Mononuclear cell (primary cell): ENCODE measurements at regions not wholly inside any gene's neighbourhood (a gene's known extent, or its start where the extent isn't known, plus 50 kb on each side); places are given as distances from the start of the nearest gene placed in this dataset.

Source experiments
- H3K27me3 ChIP-seq: 2 replicates; pipeline ENCODE4 v1.6.0; 2011; ENCODE audit warnings: low read length, control low read depth; ENCODE audit not compliant: insufficient read depth
- H3K4me1 ChIP-seq: 2 replicates; pipeline ENCODE4 v1.5.1; 2011; ENCODE audit warnings: mild to moderate bottlenecking, low read length, control low read depth; ENCODE audit not compliant: insufficient read depth
- H3K4me3 ChIP-seq: 2 replicates; pipeline ENCODE4 v1.5.1; 2011; ENCODE audit warnings: mild to moderate bottlenecking, low read length, moderate library complexity
- H3K9me3 ChIP-seq: 2 replicates; pipeline ENCODE4 v1.5.1; 2011; ENCODE audit warnings: low read depth, mild to moderate bottlenecking, control low read depth, low read length

DNA sequence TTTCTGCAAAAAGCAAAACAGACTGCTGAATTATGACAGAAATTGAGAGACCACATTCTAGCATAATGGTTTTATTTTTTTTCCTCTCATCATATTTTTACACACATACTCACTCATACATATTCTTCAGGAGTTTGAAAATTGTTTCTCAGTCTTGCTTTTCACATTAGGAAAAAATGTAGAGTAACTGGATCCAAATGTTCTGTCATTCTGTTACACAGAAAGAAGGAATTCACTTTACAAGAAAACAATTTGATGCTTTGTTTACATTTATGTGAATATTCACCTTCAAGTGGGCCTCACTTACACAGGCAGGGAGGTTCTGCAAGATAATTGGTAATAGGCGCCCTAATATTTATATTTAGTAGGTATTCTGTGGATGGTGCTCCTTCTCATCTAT, 82.0 kb downstream of the ARL4A start:
- Histone ChIP-seq H3K4me1 (no peaks in the 10 kb centered on the region), H3K9me3 (no peaks in the 10 kb centered on the region), H3K27me3 (no peaks in the 10 kb centered on the region), H3K4me3 (no peak overlapping the region)

DNA sequence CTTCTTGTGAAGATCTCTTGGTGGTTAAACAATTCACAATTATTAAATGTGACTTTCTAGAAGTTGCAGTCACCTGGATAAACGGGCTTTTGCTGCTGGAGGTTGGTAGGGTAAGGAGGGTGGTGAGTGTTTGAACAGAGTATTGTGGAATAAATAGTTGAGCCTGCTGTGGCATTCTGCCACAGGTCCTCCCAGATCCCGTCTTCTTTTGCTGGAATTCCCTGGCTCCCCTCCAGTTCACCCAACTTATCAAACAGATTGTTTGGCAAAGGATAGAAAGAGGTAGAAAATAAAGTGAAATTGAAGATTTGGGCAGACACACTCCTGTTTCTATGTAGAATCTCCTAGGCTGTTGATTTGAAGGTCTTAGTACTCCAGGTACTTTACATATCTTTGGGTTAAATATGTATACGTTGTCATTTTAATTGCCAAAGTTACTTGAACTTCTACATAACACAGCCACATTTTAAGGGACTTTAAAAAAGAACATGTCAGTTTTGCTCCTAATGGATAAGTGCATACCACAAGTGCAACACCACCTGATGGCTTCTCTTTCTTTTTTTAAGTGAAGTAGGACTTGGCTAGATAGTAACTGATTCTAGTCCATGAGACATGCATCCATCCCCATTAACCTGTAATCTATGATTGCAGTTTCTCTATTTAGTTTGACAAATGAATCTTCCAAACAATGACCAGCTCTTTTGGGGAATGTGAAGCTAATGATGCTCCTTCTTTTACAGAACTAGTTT, 83.0 kb downstream of the ARL4A start:
- H3K4me3 ChIP-seq: no peak overlapping the region
- no peaks in the 10 kb centered on the region for H3K27me3 ChIP-seq
- no peaks in the 10 kb centered on the region for H3K9me3 ChIP-seq
- H3K4me1 ChIP-seq: no peaks in the 10 kb centered on the region

- H3K9me3 ChIP-seq: no peaks in the 10 kb centered on the region
- no peaks in the 10 kb centered on the region for H3K27me3 ChIP-seq
- H3K4me3 ChIP-seq: no peak overlapping the region
- H3K4me1 ChIP-seq: no peaks in the 10 kb centered on the region
Measured at GRCh38 chr7:12771378-12771877, 84.0 kb downstream of the ARL4A start.

DNA sequence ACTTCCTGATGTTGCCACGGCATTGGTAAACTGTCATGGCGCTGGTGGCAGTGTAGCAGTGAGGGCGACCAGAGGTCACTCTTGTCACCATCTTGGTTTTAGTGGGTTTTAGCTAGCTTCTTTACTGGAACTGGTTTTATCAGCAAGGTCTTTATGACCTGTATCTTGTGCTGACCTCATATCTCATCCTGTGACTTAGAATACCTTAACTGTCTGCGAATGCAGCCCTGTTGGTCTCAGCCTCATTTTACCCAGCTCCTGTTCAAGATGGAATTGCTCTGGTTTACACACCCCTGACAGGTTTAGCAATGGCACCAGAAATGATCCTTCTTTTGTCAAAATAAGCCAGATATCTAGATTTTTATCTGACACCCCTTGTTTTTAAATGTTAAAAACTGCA, 85.3 kb downstream of the ARL4A start:
- Histone ChIP-seq H3K27me3 (no peaks in the 10 kb centered on the region), H3K4me3 (no peak overlapping the region), H3K9me3 (no peaks in the 10 kb centered on the region), H3K4me1 (no peaks in the 10 kb centered on the region)

- no peak overlapping the region for H3K4me3 ChIP-seq
- H3K27me3 ChIP-seq: no peaks in the 10 kb centered on the region
Measured at GRCh38 chr7:12777257-12777656, 89.8 kb downstream of the ARL4A start.

GRCh38 chr7:12779947-12780346, 92.5 kb downstream of the ARL4A start:
- Histone ChIP-seq H3K4me3 (no peak overlapping the region), H3K9me3 (no peaks in the 10 kb centered on the region), H3K27me3 (no peaks in the 10 kb centered on the region), H3K4me1 (no peaks in the 10 kb centered on the region)

More at GRCh38 chr7:12777257-12777656, 89.8 kb downstream of the ARL4A start:
- no peaks in the 10 kb centered on the region for H3K4me1 ChIP-seq
- H3K9me3 ChIP-seq: no peaks in the 10 kb centered on the region

GRCh38 chr7:12783421-12784095, 96.1 kb downstream of the ARL4A start:
- H3K4me1 ChIP-seq: no peaks in the 10 kb centered on the region
- H3K9me3 ChIP-seq: no peaks in the 10 kb centered on the region
- no peak overlapping the region for H3K4me3 ChIP-seq
- no peaks in the 10 kb centered on the region for H3K27me3 ChIP-seq

DNA sequence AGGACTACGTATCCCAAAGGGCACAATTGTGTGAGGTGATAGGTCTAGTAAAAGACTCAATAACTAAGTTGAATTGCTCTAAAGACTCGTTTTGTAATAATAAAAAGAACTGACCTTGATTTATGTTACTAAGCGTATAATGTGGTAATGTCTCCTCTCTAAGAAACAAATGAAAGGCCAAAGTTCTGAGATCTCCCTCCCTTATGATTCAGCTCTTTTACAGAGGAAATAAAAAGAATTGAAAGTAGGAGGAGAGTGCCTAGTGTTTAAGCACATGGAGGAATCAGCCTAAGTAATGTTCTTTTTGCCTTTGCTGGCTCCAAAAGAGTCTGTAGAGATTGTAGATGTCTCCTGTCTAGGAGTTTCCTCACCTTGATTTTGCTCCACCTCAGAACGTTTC, 98.0 kb downstream of the ARL4A start:
- Histone ChIP-seq H3K27me3 (no peaks in the 10 kb centered on the region), H3K4me1 (no peaks in the 10 kb centered on the region), H3K4me3 (no peak overlapping the region), H3K9me3 (no peaks in the 10 kb centered on the region)

- Histone ChIP-seq H3K27me3 (no peaks in the 10 kb centered on the region), H3K4me1 (no peaks in the 10 kb centered on the region), H3K4me3 (no peak overlapping the region), H3K9me3 (no peaks in the 10 kb centered on the region)
Measured at GRCh38 chr7:12786494-12786893, 99.1 kb downstream of the ARL4A start.

GRCh38 chr7:12788171-12788570, 100.7 kb downstream of the ARL4A start:
- H3K4me1 ChIP-seq: no peaks in the 10 kb centered on the region
- no peaks in the 10 kb centered on the region for H3K9me3 ChIP-seq
- no peaks in the 10 kb centered on the region for H3K27me3 ChIP-seq
- H3K4me3 ChIP-seq: no peak overlapping the region

- Histone ChIP-seq H3K9me3 (no peaks in the 10 kb centered on the region), H3K4me3 (no peak overlapping the region)
Measured at GRCh38 chr7:12788591-12788990, 101.2 kb downstream of the ARL4A start.

GRCh38 chr7:12794722-12795302, 107.4 kb downstream of the ARL4A start:
- no peaks in the 10 kb centered on the region for H3K4me1 ChIP-seq
- H3K27me3 ChIP-seq: no peaks in the 10 kb centered on the region
- H3K9me3 ChIP-seq: peaks cover 9% of the 10 kb centered on the region
- H3K4me3 ChIP-seq: no peak overlapping the region

More at GRCh38 chr7:12788591-12788990, 101.2 kb downstream of the ARL4A start:
- H3K27me3 ChIP-seq: no peaks in the 10 kb centered on the region
- H3K4me1 ChIP-seq: no peaks in the 10 kb centered on the region

DNA sequence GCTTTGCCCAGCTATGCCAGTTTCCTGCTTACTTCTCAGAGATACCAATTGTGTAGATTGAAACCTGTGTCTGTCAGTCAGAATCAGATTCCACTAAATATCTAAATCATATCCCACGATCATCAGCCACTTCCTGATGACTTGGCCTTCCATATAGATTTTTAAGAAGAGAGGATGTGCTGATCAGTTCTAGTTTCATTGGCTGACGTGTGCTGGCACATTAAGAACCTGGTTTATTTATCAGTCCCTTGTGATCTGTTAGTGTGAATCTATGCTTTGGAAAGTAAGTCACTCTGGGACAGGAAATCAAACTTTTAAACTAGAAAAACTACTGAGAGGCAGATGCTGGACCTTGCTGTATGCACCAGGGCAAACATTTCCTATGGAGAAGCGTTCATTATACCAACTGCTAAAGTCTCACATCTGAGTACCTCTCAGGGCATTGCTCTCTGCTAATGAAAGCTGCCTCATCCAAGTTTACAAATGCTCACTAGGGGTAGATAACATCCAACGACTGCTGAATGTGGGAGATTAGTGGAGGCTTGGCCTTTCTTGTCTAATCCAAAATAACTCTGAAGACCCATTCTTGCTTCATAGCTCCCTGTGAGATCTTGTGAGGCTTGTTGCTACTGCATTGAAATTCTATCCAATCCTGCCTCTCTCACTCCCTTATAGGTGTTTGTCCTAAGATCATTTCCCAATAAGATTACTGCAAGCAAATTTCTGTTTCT, 109.1 kb downstream of the ARL4A start:
- Histone ChIP-seq H3K4me3 (no peak overlapping the region), H3K27me3 (no peaks in the 10 kb centered on the region), H3K4me1 (no peaks in the 10 kb centered on the region), H3K9me3 (peaks cover 9% of the 10 kb centered on the region)

GRCh38 chr7:12800486-12800885, 113.1 kb downstream of the ARL4A start:
- H3K9me3 ChIP-seq: no peaks in the 10 kb centered on the region
- no peak overlapping the region for H3K4me3 ChIP-seq
- no peaks in the 10 kb centered on the region for H3K27me3 ChIP-seq
- H3K4me1 ChIP-seq: no peaks in the 10 kb centered on the region

GRCh38 chr7:12801107-12801506, 113.7 kb downstream of the ARL4A start:
- Histone ChIP-seq H3K4me3 (no peak overlapping the region), H3K9me3 (no peaks in the 10 kb centered on the region), H3K27me3 (no peaks in the 10 kb centered on the region), H3K4me1 (no peaks in the 10 kb centered on the region)
